Stimulated activated CD8-positive, alpha-beta memory T cell treated with anti-CD3 and anti-CD28 coated beads, Interleukin-4, amount 100 ng/mL, for 24 hours (primary cell): ENCODE measurements at regions not wholly inside any gene's neighbourhood (a gene's known extent, or its start where the extent isn't known, plus 50 kb on each side); places are given as distances from the start of the nearest gene placed in this dataset.
"Not testable (repeated sequence)": the region's sequence is repeated elsewhere in the genome, so short reads cannot be mapped to it uniquely, and the experiment has no call there.

Experiments used
- DNase-seq: peaks from one replicate; pipeline ENCODE4 v3.0.0-alpha.2; 2020; ENCODE audit warnings: low read depth

DNA sequence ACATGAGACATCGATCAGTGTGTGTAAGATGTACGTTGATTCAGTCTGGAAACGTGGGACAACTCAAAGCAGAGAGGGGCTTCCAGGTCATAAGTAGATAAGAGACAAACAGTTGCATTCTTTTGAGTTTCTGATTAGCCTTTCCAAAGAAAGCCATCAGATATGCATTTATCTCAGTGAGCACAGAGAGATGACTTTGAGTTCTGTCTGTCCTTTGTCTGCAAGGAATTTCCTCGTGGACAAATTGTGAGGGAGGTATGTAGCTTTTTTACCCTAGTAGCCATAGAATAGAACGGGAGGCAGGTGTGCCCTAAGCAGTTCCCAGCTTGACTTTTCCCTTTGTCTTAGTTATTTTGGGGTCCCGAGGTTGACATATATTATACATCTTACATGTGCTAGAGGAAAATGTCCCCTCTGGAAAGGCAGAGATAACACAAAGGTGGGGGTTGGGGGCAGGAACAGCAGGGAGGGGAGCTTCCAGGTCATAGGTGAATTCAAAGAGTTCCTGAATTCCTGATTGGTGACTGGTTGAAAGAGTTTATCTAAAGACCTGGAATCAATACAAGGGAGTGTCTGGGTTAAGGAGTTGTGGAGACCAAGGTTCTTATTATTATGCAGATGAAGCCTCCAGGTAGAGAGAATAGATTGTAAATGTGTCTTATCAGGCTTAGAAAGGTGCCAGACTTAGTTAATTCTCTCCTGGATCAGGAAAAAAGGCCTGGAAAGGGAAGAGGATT lies 237.0 kb downstream of the NFATC2 start:
- DNase-seq: no peak

DNA sequence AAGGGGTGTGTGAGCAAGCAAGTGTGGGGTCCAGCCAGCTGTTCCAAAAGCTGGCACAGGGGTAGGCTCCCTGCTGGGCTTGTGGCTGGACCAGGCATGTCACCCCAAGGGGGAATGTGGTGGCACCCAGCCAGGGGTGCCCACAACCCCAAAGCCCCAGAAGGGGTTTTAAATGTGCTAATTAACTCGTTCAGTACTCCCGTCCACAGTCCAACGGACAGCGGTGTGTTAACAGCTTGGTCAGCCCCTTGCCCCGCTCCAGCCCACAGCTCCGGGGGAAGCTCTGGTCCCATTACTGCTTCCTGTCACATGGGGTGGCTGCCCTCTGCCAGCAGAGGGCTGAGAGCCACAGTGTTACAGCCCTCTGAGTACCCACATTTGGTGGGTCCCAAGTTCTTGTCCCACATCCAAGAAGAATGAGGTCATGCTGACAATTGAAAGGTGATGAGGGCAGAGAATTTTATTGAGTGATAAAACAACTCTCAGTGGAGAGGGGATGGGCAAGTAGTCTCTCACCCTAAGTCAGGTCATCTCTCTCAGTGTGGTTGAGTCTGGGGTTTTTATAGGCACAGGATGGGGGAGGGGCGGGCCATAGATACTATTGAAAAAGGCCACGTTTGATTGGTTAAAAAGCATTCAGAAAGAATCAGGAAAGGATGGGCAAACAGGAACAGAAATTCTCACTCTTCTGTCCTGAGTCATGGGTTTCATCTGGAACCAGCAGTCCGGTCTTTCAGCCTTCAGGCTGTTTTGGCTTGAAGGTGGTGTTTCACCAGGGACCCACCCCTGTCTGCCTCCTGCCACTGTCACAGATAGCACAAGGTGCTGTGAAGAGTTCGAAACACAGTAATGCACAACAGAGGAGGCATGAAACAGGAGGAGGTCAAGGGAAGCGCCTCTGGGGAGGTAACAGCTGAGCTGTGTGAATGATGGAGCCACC lies 238.5 kb downstream of the NFATC2 start:
- DNase-seq: no peak

DNA sequence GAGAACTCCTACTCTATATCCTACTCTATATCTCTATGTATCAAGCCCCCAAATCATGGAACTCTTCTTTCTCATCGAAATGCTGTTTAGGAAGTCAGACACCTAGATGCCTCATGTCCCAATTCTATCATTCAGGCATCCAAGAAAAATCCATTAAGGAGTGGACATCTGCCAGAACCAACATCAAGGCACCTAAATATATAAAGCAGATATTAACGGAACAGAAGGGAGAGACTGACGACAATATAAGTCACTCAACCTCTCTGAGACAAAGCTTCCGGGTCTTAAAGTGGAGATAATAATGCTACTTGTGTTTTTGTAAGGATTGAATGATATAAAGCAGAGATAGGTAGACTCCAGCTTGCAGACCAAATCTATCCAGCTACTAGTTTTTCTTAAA lies 241.5 kb downstream of the NFATC2 start:
- DNase-seq: no peak

DNA sequence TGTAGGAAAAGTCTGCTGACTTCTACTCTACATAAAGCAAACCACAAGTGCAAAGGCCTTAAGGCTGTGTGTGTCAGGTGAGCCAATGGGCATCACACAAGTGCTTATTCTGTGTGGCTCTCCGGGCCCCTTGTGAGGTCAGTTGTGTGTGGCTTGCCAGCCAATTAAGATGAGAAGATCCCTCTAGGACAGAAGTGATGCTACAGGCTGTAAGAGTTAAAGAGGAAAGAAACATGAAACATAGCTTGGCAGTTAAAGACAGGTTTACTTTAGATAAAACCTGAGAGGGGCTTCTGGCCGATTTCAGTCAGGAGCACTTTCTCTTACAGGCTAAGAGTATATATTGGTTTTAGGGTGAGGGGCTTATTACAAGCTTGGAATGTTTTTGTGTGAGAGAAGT lies 242.4 kb downstream of the NFATC2 start:
- DNase-seq: no peak

DNA sequence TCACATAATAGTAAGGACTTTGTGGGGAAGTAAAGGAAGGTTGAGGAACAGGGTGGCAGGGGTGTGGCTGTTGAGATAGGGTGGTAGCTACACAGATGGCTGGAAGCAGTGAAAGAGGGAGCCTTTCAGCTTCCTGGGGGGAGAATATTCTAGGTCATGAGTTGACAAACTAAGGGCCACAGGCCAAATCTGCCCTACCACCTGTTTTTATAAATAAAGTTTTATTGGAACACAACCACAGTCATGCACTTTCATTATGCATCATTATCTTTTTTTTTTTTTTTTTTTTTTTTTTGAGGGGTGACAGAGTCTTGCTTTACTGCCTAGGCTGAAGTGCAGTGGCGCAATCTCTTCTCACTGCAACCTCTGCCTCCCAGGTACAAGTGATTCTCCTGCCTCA lies 243.1 kb downstream of the NFATC2 start:
- no peak for DNase-seq

DNA sequence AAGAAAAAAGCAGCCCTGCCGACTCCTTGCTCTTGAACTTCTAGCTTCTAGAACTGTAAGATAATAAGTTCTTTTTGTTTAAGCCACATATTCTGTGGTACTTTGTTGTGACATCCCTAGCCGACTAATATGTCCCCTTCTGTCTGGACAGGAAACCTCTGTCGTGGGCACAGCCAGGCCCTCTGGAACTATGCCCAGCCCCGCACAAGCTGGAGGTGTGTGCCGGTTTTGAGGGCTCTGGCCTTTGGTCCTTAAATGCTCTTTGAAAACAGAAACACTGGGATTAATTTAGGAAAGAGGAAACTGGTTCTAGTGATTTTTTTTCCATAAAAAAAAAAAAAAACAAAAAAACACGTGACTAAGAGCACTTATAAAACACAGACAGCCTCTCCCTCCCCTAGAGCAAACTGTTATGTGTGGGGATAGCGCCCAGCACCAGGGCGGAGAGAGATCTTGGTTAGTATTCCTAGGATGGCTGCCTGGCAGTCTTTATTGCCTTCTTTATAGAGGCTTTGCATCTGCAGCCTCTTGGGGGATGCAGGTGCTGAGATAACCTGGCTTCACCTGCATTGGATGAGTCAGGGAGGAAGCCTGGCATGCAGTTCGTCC lies 244.3 kb downstream of the NFATC2 start:
- DNase-seq: no peak

DNA sequence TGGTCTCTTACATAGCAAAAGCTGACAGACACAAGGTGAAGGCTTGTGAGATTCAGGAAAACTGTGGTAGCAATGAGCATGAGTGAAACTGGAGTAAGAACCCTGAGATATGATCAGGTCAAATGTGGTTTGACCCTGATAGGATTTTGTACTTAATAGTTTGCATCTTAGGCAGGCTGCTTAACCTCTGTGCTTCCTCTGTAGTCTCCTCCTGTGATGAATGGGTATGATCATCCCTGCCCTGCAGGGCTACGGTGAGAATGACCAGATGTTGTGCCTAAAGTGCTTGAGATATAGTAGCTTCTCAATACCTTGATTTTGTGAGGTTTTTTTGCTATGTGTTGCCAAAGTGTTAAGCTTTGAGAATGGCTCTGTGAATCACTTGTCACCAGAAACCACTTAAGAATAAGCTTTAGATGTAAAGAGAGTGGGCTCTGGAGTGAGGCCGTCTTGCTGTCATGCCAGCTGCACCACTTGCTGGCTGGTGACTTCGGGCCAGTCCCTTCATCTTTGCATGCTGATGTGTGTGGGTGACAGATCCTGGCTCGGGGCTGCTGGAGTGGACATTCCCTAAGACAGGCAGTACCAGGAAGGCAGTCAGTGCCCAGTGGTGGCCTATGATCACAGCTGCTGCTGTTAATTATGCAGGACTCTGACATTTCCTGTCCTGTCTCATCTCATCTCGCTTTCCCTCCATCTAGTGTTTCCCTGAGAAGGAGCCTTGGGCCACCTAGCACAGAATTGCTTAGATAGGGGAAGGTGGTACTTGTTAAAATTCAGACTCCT lies 254.7 kb downstream of the NFATC2 start:
- no peak for DNase-seq

DNA sequence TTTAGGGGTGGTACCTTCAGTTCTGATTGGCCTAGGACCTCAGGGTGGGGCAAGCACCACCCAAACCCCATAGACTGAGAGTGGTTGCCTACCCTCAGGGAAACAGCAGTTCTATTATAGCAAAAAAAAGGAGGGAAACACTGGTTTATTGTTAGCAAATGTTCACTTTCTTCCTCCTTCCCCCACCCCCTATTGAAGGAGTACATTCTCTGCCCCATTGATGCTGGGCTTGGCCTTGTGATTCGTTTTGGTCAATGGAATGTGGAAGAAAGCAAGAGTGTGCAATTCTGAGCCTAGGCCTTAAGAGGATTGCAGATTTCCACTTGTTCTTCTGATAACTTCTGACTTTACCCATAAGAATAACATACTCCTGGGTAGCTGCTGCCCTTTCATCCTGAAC lies 255.8 kb downstream of the NFATC2 start:
- DNase-seq: no peak

DNA sequence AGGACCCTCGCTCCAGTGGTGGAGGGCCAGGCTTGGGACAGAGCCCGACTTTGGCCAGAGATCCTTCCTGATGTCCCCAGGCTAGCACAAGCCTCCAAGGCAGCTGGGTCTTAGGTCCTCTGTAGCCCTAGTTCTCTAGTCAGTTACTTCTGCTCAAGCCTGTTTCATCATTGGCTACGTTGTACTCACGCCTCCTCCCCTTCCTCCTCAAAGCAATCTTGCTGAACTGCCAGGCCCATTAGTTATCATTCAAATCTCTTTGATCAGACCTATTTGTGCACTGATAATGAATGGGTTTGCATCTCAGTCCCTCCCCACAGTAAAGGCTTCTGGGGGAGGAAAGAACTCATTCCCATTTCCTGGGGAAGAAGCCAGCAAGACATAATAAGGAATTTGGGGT lies 256.8 kb downstream of the NFATC2 start:
- no peak for DNase-seq

DNA sequence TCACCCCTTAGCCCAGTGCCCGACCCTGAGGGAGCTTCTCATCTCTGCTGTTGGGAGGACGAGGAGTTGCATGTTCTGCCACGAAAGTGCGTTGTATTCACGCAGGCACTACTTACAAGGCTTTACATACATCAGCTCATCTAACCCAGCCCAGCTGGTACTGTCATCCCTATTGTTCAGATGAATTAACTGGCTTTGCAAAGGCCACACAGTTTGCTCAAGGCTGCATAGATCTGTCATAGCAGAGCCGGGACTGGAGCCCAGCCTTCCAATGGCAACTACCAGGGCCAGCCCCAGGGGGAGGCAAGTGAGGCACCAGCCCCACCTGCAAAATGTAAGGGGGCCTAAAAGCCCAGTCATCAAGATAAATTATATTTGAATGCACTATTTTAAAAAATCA lies 257.6 kb downstream of the NFATC2 start:
- DNase-seq: no peak

DNA sequence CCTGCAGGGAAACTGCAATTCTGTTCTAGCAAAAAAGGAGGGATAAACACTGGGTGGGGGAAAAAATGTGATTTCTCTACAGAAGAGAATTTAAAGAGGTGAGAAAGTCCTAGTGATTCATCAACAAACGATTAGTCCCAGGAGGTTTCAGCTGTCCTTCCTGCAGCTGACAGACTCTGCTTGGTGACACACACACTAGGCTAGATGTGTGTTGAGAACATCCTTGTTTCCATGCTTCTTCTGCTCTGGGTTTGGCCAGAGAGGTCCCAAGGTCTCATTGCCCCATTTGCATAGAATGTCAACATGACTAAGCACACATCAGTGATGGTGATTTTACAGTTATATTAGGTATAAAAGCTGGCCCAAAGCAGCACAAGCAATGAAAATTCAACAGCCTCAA lies 258.3 kb downstream of the NFATC2 start:
- no peak for DNase-seq

DNA sequence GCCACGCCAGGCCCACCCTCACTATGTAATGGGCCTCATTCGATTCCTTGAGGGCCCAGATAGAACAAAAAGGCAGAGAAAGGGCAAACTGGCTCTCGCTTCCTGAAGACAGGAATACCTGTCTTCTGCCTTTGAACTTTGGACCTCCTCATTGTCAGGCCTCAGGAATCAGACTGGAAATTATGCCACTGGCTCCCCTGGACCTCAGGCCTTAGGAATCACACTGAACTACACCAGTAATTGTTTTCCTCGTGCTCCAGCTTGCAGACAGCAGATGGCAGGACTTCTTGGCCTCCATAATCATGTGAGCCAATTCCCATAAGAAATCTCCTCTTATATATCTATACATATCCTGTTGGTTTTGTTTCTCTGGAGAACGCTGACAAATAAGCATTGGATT lies 258.6 kb upstream of the KCNG1 start:
- no peak for DNase-seq

DNA sequence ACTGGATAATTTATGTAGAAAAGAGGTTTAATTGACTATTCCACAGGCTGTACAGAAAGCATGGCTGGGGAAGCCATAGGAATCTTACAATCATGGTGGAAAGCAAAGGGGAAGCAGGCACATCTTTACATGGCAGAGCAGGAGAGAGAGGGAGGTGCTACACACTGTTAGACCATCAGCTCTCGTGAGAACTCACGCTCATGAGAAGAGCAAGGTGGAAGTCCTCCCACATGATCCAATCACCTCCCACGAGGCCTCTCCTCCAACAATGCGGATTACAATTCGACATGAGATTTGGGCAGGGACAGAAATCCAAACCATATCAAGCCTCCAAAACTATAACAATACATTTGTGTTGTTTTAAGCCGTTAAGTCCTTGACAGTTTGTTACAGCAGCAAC lies 257.1 kb upstream of the KCNG1 start:
- no peak for DNase-seq

DNA sequence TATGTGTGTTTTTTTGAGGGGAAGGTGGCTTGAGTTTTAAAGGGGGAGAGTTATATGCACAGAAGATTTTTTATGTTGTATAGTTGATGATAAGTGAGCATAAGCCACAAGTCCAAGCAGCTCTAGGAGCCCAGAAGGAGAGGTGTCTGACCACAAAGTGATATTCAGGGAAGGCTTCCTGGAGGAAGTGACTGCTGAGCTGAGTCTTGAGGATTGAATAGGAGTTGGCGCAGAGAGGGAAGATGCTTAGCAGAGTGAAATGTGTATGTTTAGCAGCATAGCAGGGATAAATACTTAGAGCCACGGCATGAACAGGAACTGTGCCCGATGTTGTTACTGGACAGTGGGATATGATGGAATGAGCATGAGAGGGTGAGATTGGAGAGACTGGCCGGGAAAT lies 255.1 kb upstream of the KCNG1 start:
- DNase-seq: no peak

DNA sequence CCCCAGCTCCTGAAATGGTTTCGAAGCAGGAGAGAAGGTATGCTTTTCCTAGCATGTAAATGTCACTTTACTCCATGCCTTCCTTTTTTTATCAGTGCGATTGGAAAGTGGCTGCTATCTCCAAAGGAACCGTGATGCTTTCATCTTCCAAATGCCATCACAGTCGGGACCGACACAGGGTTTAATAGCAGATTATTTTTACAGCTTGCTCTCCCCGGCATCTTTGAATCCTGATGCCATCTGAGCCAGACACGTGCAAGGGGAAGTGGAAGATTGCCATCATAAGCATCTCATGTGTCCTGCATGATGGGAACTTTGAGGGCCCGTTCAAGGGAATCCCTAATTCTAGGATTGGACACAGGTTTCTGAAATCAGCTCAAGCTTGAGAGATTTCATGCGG lies 253.4 kb upstream of the KCNG1 start:
- DNase-seq: no peak

DNA sequence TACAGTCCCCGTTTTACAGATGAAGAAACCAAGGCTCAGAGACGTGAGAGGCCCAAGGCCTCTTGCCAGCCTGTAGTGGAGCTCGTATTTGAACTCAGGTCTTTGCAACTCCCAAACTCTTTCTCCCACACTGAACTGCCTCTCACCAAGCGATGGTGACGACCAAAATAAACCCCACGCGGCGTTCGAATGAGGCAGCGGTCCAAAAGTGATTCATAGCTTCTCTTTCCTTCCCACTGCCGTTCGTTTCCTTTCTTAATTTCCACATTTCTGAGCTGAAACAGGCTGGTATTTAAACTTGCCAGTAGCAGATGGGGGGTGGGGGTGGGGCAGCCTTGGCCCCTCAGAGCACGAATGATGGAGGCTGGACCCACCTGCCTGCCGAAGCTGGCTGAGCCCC lies 252.9 kb upstream of the KCNG1 start:
- DNase-seq: no peak

DNA sequence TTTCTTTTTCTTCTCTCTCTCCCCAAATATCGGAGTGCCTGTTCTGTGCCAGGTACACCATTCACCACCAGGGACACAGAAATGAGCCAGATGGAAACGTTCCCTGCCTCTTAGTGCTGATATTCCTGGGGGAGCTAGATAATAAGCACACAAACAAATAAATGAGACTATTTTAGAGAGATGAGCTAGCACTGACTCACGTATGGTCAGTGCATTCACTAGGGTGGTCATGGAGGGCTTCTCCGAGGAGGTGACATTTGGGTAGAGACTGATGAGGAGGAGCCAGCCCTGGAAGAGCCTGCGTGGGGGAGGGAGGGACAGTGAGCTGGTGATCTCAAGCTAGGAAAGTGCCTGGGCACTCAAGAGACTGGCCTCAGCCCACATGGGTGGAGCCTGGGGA lies 252.3 kb upstream of the KCNG1 start:
- no peak for DNase-seq

DNA sequence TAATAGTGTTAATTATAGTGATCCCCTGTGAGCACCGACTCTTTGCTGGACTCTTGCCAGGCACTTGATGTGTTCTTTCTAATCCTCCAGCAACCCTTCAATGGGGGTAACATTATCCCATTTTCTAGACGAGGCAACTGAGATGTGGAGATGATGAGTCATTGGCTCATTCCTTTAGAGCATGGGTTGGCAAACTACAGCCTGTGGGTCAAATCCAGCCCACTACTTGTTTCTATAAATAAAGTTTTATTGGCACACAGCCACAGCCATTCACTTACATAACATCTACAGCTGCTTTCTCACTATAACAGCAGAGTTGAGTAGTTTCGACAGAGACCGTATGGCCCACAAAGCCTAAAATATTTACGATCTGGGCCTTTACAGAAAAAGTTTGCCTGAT lies 249.5 kb upstream of the KCNG1 start:
- DNase-seq: no peak

DNA sequence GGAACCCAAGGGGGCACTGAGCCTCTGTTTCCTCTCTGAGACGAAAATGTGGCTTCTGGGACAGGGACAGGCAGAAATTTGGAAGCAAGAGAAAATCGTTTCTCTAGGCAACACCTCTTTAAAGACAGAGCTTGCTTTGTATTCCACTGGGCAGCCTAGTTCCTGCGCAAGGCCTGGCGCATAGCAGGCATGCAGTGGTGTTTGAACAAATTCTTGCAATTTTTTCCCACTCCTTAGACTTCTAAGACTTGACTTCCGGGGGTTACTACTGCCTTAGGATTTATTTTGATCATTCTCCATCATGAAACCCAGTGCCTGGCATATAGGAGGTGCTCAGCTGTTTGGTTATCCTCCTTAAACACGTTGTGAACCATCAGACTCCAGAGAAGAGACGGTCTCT lies 249.0 kb upstream of the KCNG1 start:
- DNase-seq: no peak

DNA sequence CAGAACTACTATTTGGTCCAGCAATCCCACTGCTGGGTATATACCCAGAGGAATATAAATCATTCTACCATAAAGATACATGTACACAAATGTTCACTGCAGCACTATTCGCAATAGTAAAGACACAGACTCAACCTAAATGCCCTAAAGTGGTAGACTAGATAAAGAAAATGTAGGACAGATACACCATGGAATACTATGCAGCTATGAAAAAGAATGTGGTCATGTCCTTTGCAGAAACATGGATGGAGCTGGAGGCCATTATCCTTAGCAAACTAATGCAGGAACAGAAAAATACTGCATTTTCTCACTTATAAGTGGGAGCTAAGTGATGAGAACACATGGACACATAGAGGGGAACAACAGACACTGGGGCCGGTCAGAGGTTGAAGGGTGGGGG lies 248.4 kb upstream of the KCNG1 start:
- not testable (repeated sequence) for DNase-seq

DNA sequence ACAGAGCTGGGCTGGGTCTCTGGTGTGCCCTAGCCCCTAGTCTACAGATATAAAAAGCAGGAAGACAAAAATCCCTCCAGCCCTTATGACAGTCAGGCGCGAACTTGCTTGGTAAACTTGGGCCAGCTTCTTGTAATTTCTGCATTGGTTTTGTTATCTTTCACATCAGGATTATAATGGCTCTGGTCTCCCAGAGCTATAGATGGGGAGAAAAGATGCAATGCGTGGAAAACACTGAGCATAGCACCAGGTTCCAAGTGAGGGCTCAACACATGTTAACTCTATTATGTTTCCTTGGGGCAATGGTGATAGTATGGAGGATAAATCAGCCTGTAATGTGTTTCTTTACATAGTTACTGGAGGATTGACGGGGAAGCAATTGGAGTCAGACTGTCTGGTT lies 246.8 kb upstream of the KCNG1 start:
- DNase-seq: no peak

DNA sequence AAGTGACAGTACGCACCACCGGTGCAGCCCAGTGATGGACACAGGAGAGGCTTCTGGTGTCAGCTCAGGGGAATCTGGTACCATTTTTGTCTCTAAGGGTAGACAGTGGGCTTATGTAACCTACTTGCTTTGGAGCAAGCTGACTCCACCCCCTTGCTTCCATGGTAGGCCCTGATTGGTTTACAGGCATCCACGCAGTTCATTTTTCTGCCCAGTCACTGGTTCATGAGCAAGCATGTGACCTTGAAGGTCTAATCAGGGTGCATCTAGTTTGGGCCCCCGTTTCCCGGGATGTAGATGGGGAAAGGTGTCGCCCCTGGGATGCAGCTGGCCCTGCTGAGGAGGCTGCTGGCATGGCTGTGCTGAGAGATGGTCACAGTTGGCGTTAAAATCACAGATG lies 244.8 kb upstream of the KCNG1 start:
- no peak for DNase-seq
